ENCODE measurements at regions not wholly inside any gene's neighbourhood (a gene's known extent, or its start where the extent isn't known, plus 50 kb on each side); places are given as distances from the start of the nearest gene placed in this dataset.

DNA sequence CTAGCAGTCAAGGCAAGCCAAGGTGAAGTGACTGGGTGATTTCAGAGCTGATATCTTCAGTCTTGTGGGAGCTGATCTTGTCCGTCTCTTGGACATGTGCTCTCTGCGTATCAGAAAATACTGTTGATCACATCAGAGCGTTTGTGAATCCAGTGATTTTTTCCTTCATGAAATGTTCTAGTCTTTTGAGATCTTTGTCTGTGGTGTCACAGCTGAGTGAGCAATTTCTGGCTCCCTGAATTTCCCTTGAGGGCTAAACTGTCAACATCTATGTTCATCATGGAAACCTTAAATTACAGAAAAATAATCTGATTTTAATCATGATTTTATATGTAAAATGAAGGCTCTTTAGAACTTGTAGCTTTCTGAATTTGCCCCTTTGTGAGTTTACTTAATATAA is 432.0 kb downstream of the CCDC85A start:
- Histone ChIP-seq H3K79me2 (ENCODE audit: low read depth) (no peaks in the 10 kb centered on the region), H3K9me3 (ENCODE audit: low read depth) (no peaks in the 10 kb centered on the region), H3K27me3 (no peaks in the 10 kb centered on the region), H3K4me2 (no peak overlapping the region), H4K20me1 (ENCODE audit: low read depth) (no peaks in the 10 kb centered on the region), H3F3A (ENCODE audit: low read depth) (no peaks in the 10 kb centered on the region), H2AFZ (replicated peaks) (no peak overlapping the region), H3K27ac (no peak overlapping the region), H3K36me3 (no peaks in the 10 kb centered on the region), H3K9ac (no peak overlapping the region), H3K4me1 (peaks cover under 1% of the 10 kb centered on the region), H3K4me3 (no peak overlapping the region)
- Mint-ChIP-seq H3K36me3 (no peaks in the 10 kb centered on the region), H3K4me3 (no peak overlapping the region), H3K9me3 (peaks cover 6% of the 10 kb centered on the region), H3K27ac (no peak overlapping the region), H3K27me3 (ENCODE audit: insufficient read depth, low read depth) (no peaks in the 10 kb centered on the region), H3K4me1 (no peaks in the 10 kb centered on the region)
- no peak for DNase-seq (ENCODE audit: low spot score)
- TF ChIP-seq EZH2phosphoT487 (IDR thresholded peaks at IDR 0.05): no peak
- TF ChIP-seq EZH2 (IDR thresholded peaks at IDR 0.05): no peak
- TF ChIP-seq, protein P1, sequence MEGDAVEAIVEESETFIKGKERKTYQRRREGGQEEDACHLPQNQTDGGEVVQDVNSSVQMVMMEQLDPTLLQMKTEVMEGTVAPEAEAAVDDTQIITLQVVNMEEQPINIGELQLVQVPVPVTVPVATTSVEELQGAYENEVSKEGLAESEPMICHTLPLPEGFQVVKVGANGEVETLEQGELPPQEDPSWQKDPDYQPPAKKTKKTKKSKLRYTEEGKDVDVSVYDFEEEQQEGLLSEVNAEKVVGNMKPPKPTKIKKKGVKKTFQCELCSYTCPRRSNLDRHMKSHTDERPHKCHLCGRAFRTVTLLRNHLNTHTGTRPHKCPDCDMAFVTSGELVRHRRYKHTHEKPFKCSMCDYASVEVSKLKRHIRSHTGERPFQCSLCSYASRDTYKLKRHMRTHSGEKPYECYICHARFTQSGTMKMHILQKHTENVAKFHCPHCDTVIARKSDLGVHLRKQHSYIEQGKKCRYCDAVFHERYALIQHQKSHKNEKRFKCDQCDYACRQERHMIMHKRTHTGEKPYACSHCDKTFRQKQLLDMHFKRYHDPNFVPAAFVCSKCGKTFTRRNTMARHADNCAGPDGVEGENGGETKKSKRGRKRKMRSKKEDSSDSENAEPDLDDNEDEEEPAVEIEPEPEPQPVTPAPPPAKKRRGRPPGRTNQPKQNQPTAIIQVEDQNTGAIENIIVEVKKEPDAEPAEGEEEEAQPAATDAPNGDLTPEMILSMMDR (IDR thresholded peaks at IDR 0.05): no peak

GRCh38 chr2:56624181-56624580 is 440.4 kb downstream of the CCDC85A start:
- Histone ChIP-seq H3K4me1 (no peaks in the 10 kb centered on the region), H2AFZ (replicated peaks) (no peak overlapping the region), H3K9me3 (ENCODE audit: low read depth) (no peaks in the 10 kb centered on the region), H3K36me3 (no peaks in the 10 kb centered on the region), H4K20me1 (ENCODE audit: low read depth) (no peaks in the 10 kb centered on the region), H3F3A (ENCODE audit: low read depth) (no peaks in the 10 kb centered on the region), H3K9ac (no peak overlapping the region), H3K79me2 (ENCODE audit: low read depth) (no peaks in the 10 kb centered on the region), H3K4me2 (no peak overlapping the region), H3K4me3 (no peak overlapping the region), H3K27me3 (no peaks in the 10 kb centered on the region), H3K27ac (no peak overlapping the region)
- H3K4me3 Mint-ChIP-seq: no peak overlapping the region
- no peaks in the 10 kb centered on the region for H3K4me1 Mint-ChIP-seq
- H3K27ac Mint-ChIP-seq: no peak overlapping the region
- no peak for DNase-seq (ENCODE audit: low spot score)
- no peaks in the 10 kb centered on the region for H3K9me3 Mint-ChIP-seq
- H3K27me3 Mint-ChIP-seq (ENCODE audit: insufficient read depth, low read depth): peaks cover 2% of the 10 kb centered on the region
- TF ChIP-seq EZH2phosphoT487 (IDR thresholded peaks at IDR 0.05) (no peak), EZH2 (IDR thresholded peaks at IDR 0.05) (no peak)
- TF ChIP-seq, protein P1 (IDR thresholded peaks at IDR 0.05): no peak
- H3K36me3 Mint-ChIP-seq: no peaks in the 10 kb centered on the region

GRCh38 chr2:56626927-56627326 is 443.1 kb downstream of the CCDC85A start:
- Histone ChIP-seq H3K27me3 (no peaks in the 10 kb centered on the region), H3K4me2 (no peak overlapping the region), H3K79me2 (ENCODE audit: low read depth) (no peaks in the 10 kb centered on the region), H3K4me3 (no peak overlapping the region), H3K27ac (no peak overlapping the region), H3K4me1 (no peaks in the 10 kb centered on the region), H3K36me3 (no peaks in the 10 kb centered on the region), H3F3A (ENCODE audit: low read depth) (no peaks in the 10 kb centered on the region), H3K9me3 (ENCODE audit: low read depth) (no peaks in the 10 kb centered on the region), H3K9ac (no peak overlapping the region), H4K20me1 (ENCODE audit: low read depth) (no peaks in the 10 kb centered on the region), H2AFZ (replicated peaks) (no peak overlapping the region)
- Mint-ChIP-seq H3K36me3 (no peaks in the 10 kb centered on the region), H3K4me3 (no peak overlapping the region), H3K4me1 (no peaks in the 10 kb centered on the region), H3K27me3 (ENCODE audit: insufficient read depth, low read depth) (peaks cover 2% of the 10 kb centered on the region), H3K9me3 (no peaks in the 10 kb centered on the region), H3K27ac (no peak overlapping the region)
- TF ChIP-seq EZH2 (IDR thresholded peaks at IDR 0.05) (no peak), EZH2phosphoT487 (IDR thresholded peaks at IDR 0.05) (no peak)
- TF ChIP-seq, protein P1 (IDR thresholded peaks at IDR 0.05): no peak
- DNase-seq (ENCODE audit: low spot score): no peak
